H1 (cell line): ENCODE measurements at regions not wholly inside any gene's neighbourhood (a gene's known extent, or its start where the extent isn't known, plus 50 kb on each side); places are given as distances from the start of the nearest gene placed in this dataset.

Experiments used
- CTCF ChIA-PET: fragments of 300-600 bp; sonication (Branson Sonifier 250); formaldehyde crosslinking; loops from one replicate; lab custom pipeline; 2021; ENCODE audit not compliant: partially characterized antibody; lab: Charles Lee
- POLR2A ChIA-PET: fragments of 300-600 bp; sonication (Branson Sonifier 250); formaldehyde crosslinking; loops from one replicate; lab custom pipeline; 2021; ENCODE audit warnings: inconsistent platforms; ENCODE audit not compliant: partially characterized antibody; lab: Charles Lee
- DNase-seq, 2 experiments: peaks; one replicate each; pipeline versions ENCODE4 v3.0.0 to v3.0.0-alpha.2; 2010 to 2022; ENCODE audit warnings: low spot score in 2 of 2, low read depth in 1 of 2, mixed read lengths in 1 of 2
- FAIRE-seq: peaks from 2 replicates; lab custom pipeline; 2011; peaks lifted over from hg19 to GRCh38; lab: Jason Lieb, UNC
- H2AFZ ChIP-seq: 2 replicates; pipeline ENCODE4 v1.8.1; 2012; ENCODE audit warnings: low read length, inconsistent platforms
- H2AK5ac ChIP-seq: 2 replicates; pipeline ENCODE4 v1.6.1; 2013; ENCODE audit warnings: low read depth, low read length
- H2BK120ac ChIP-seq: replicated peaks from 2 replicates; pipeline ENCODE3; 2013; ENCODE audit warnings: low read depth, low read length, inconsistent platforms
- H2BK12ac ChIP-seq: 2 replicates; pipeline ENCODE4 v1.6.1; 2013; ENCODE audit warnings: low read depth, low read length
- H2BK15ac ChIP-seq: 2 replicates; pipeline ENCODE4 v1.6.1; 2013; ENCODE audit warnings: low read length
- H2BK20ac ChIP-seq: 2 replicates; pipeline ENCODE4 v1.6.1; 2013; ENCODE audit warnings: low read length
- H2BK5ac ChIP-seq: 2 replicates; pipeline ENCODE4 v1.6.1; 2013; ENCODE audit warnings: low read depth, low read length
- H3K14ac ChIP-seq: 2 replicates; pipeline ENCODE4 v1.6.1; 2013; ENCODE audit warnings: inconsistent platforms; ENCODE audit not compliant: insufficient read length
- H3K18ac ChIP-seq: 2 replicates; pipeline ENCODE4 v1.6.1; 2013; ENCODE audit warnings: low read length; ENCODE audit errors: extremely low read depth
- H3K23ac ChIP-seq: 2 replicates; pipeline ENCODE4 v1.6.1; 2013; ENCODE audit warnings: inconsistent platforms; ENCODE audit not compliant: insufficient read length
- H3K23me2 ChIP-seq: 2 replicates; pipeline ENCODE4 v1.6.1; 2013; ENCODE audit warnings: low read depth, low read length
- H3K27ac ChIP-seq: 2 replicates; pipeline ENCODE4 v1.6.1; 2011; ENCODE audit warnings: low read depth, low read length, inconsistent platforms
- H3K27me3 ChIP-seq, 4 experiments: replicated peaks in 1 of 4; 1 replicate in 1 of 4; 2 replicates in 3 of 4; pipeline versions ENCODE4 v1.6.1 to v1.8.1; 2011 to 2013; ENCODE audit warnings: low read length in 3 of 4, mild to moderate bottlenecking in 3 of 4, inconsistent platforms in 2 of 4, mixed read lengths in 2 of 4, moderate library complexity in 1 of 4; ENCODE audit not compliant: control insufficient read depth in 3 of 4, insufficient read depth in 3 of 4; ENCODE audit errors: extremely low read depth in 1 of 4
- H3K36me3 ChIP-seq, 4 experiments: 2 replicates each; pipeline versions ENCODE4 v1.6.1 to v1.8.1; 2011 to 2013; ENCODE audit warnings: mild to moderate bottlenecking in 4 of 4, low read length in 3 of 4, moderate library complexity in 2 of 4, control low read depth in 1 of 4, inconsistent platforms in 1 of 4; ENCODE audit not compliant: insufficient read depth in 4 of 4, control insufficient read depth in 2 of 4
- H3K4ac ChIP-seq: replicated peaks from 2 replicates; pipeline ENCODE3; 2013; ENCODE audit warnings: low read length, low read depth, mixed read lengths, inconsistent platforms; ENCODE audit not compliant: insufficient read length
- H3K4me1 ChIP-seq, 4 experiments: replicated peaks in 1 of 4; 1 replicate in 1 of 4; 2 replicates in 3 of 4; pipeline versions ENCODE4 v1.6.1 to v1.8.1; 2011 to 2013; ENCODE audit warnings: low read length in 3 of 4, inconsistent platforms in 2 of 4, mixed read lengths in 1 of 4; ENCODE audit not compliant: insufficient read depth in 4 of 4, control insufficient read depth in 3 of 4
- H3K4me2 ChIP-seq, 2 experiments: 2 replicates each; pipeline versions ENCODE4 v1.6.1 to v1.8.1; 2011 to 2013; ENCODE audit warnings: low read depth in 2 of 2, low read length in 2 of 2, control low read depth in 1 of 2, inconsistent platforms in 1 of 2, mild to moderate bottlenecking in 1 of 2; ENCODE audit not compliant: insufficient read depth in 1 of 2
- H3K4me3 ChIP-seq, 4 experiments: fragments of 200-600, 300-600 bp in 1 of 4; sonication (generic), shearing (Covaris generic), sonication (Bioruptor Twin) in 1 of 4; 2 replicates each; pipeline versions ENCODE4 v1.5.1 to v1.8.1; 2011 to 2016; ENCODE audit warnings: low read length in 4 of 4, low read depth in 3 of 4, control low read depth in 2 of 4, inconsistent platforms in 2 of 4, mild to moderate bottlenecking in 2 of 4, mixed read lengths in 1 of 4, moderate library complexity in 1 of 4; ENCODE audit not compliant: insufficient read depth in 2 of 4; ENCODE audit errors: extremely low read depth in 1 of 4
- H3K56ac ChIP-seq: replicated peaks from 2 replicates; pipeline ENCODE3; 2013; ENCODE audit warnings: low read depth, mild to moderate bottlenecking, mixed read lengths, low read length, inconsistent platforms; ENCODE audit not compliant: insufficient read length
- H3K79me1 ChIP-seq: 2 replicates; pipeline ENCODE4 v1.6.1; 2013; ENCODE audit warnings: low read depth, low read length, control low read depth
- H3K79me2 ChIP-seq, 2 experiments: 2 replicates each; pipeline versions ENCODE4 v1.6.1 to v1.8.1; 2012 to 2013; ENCODE audit warnings: low read length in 2 of 2, mild to moderate bottlenecking in 2 of 2, inconsistent platforms in 1 of 2; ENCODE audit not compliant: insufficient read depth in 2 of 2, control insufficient read depth in 1 of 2
- H3K9ac ChIP-seq, 4 experiments: replicated peaks in 1 of 4; 1 replicate in 1 of 4; 2 replicates in 3 of 4; pipeline versions ENCODE4 v1.6.1 to v1.8.1; 2011 to 2013; ENCODE audit warnings: low read depth in 3 of 4, low read length in 3 of 4, control low read depth in 2 of 4, mild to moderate bottlenecking in 2 of 4, moderate library complexity in 2 of 4, inconsistent platforms in 1 of 4; ENCODE audit errors: extremely low read depth in 1 of 4
- H3K9me3 ChIP-seq, 2 experiments: 2 replicates each; pipeline versions ENCODE4 v1.6.1 to v1.8.1; 2012 to 2013; ENCODE audit warnings: mild to moderate bottlenecking in 2 of 2, moderate library complexity in 2 of 2, control low read depth in 1 of 2, inconsistent platforms in 1 of 2, low read depth in 1 of 2, low read length in 1 of 2, mixed read lengths in 1 of 2; ENCODE audit not compliant: insufficient read depth in 2 of 2
- H4K20me1 ChIP-seq, 2 experiments: replicated peaks in 1 of 2; 2 replicates each; pipeline versions ENCODE3 to v1.8.1; 2011 to 2013; ENCODE audit warnings: inconsistent platforms in 2 of 2, low read length in 2 of 2, mild to moderate bottlenecking in 1 of 2; ENCODE audit not compliant: insufficient read depth in 2 of 2, control insufficient read depth in 1 of 2
- H4K5ac ChIP-seq: 2 replicates; pipeline ENCODE4 v1.6.1; 2013; ENCODE audit warnings: low read length, low read depth, mixed read lengths, inconsistent platforms; ENCODE audit not compliant: insufficient read length
- H4K8ac ChIP-seq: 2 replicates; pipeline ENCODE4 v1.8.0; 2013; ENCODE audit warnings: mild to moderate bottlenecking, moderate library complexity, low read length, inconsistent platforms; ENCODE audit not compliant: insufficient read depth; ENCODE audit errors: extremely low read depth
- H4K91ac ChIP-seq: replicated peaks from 2 replicates; pipeline ENCODE3; 2013; ENCODE audit warnings: low read length, mixed read lengths, inconsistent platforms; ENCODE audit not compliant: insufficient read length
- CBX8 ChIP-seq: fragments of 300-800, 300-1000 bp; sonication (generic); IDR thresholded peaks from 2 replicates; pipeline ENCODE4 v1.7.1; 2016; ENCODE audit warnings: low read depth, low read length, borderline replicate concordance
- HDAC6 ChIP-seq: IDR thresholded peaks from one replicate; pipeline ENCODE4 v1.7.1; 2012; ENCODE audit warnings: low read depth, mild to moderate bottlenecking, inconsistent platforms, low read length, moderate library complexity
- KDM5A ChIP-seq: fragments of 200-600 bp; IDR thresholded peaks from 2 replicates; pipeline ENCODE4 v1.7.1; 2012; ENCODE audit warnings: mild to moderate bottlenecking, low read length, inconsistent platforms, mixed read lengths
- RBBP5 ChIP-seq: IDR thresholded peaks from 2 replicates; pipeline ENCODE4 v1.7.1; 2012; ENCODE audit warnings: low read depth, mild to moderate bottlenecking, inconsistent platforms, low read length, moderate library complexity, borderline replicate concordance
- SIN3A ChIP-seq, 2 experiments: IDR thresholded peaks in 1 of 2; conservative IDR thresholded peaks in 1 of 2; 2 replicates each; pipeline ENCODE4 v1.6.1; 2011 to 2012; ENCODE audit warnings: low read length in 2 of 2, improper control_type of control experiment in 1 of 2, low read depth in 1 of 2, mild to moderate bottlenecking in 1 of 2
- TBP ChIP-seq: IDR thresholded peaks from 2 replicates; pipeline ENCODE4 v1.6.1; 2011; ENCODE audit warnings: low read depth, low read length, improper control_type of control experiment
- TF ChIP-seq, protein P1 (sequence below): IDR thresholded peaks from 2 replicates; pipeline ENCODE4 v1.6.1; 2012; ENCODE audit warnings: inconsistent platforms
- TF ChIP-seq, protein P2 (sequence below), 3 experiments: IDR thresholded peaks; 1 replicate in 2 of 3; 2 replicates in 1 of 3; pipeline versions ENCODE4 v1.5.1 to v1.6.1; 2011; ENCODE audit warnings: low read length in 3 of 3, mild to moderate bottlenecking in 3 of 3, inconsistent platforms in 2 of 3, low read depth in 1 of 3, moderate library complexity in 1 of 3; ENCODE audit not compliant: insufficient read depth in 1 of 3; ENCODE audit errors: control extremely low read depth in 1 of 3

DNA sequence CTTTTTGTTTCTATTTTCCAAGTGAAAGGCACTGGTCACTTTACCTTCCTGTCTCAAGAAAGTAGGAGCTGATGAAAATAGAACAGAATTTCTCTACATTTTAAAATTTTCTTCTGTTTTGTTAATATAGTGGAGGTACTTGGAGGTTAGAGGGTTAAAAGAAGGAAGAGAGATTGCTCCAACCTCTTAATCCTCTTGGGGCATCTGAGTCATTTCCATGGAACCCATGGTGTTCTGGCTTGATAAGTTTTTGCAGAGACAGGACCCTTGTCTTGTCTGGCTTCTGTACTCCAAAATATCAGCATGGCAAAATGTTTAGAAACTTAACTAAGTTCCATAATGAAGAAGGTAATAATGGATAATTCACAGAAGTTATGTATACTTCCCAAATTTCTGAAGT, 727.2 kb downstream of the C4orf33 start:
- Histone ChIP-seq H3K4me1 (no peaks in the 10 kb centered on the region), H3K4me3 (no peak overlapping the region), H3K23me2 (no peaks in the 10 kb centered on the region), H3K4ac (no peak overlapping the region), H3K9me3 (no peaks in the 10 kb centered on the region), H3K56ac (no peak overlapping the region), H2BK120ac (no peak overlapping the region), H3K14ac (no peak overlapping the region), H4K91ac (no peak overlapping the region), H4K20me1 (no peaks in the 10 kb centered on the region), H3K18ac (no peak overlapping the region), H3K79me1 (no peaks in the 10 kb centered on the region), H2AK5ac (no peak overlapping the region), H3K23ac (no peak overlapping the region), H3K79me2 (no peaks in the 10 kb centered on the region), H3K27ac (no peak overlapping the region), H2BK5ac (no peak overlapping the region), H3K36me3 (no peaks in the 10 kb centered on the region), H2AFZ (no peak overlapping the region), H2BK12ac (no peak overlapping the region), H3K27me3 (no peaks in the 10 kb centered on the region), H4K5ac (no peak overlapping the region), H2BK15ac (no peak overlapping the region), H3K4me2 (no peak overlapping the region), H4K8ac (no peak overlapping the region), H3K9ac (no peak overlapping the region), H2BK20ac (no peak overlapping the region)
- ChIA-PET POLR2A (no interaction called here), CTCF (interaction anchor here (0.6 to 1.1 kb wide), 2 partner anchors 13 to 344 kb away, joined by 3 read pairs; no protein-coding TSS in a partner anchor)
- no peak for FAIRE-seq
- DNase-seq, result no peak
- TF ChIP-seq, protein P1, sequence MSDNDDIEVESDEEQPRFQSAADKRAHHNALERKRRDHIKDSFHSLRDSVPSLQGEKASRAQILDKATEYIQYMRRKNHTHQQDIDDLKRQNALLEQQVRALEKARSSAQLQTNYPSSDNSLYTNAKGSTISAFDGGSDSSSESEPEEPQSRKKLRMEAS, result no peak
- TF ChIP-seq KDM5A (no peak), RBBP5 (no peak), TBP (no peak), HDAC6 (no peak), CBX8 (no peak), SIN3A (conservative IDR thresholded peaks at IDR 0.05 in 1 of 2, IDR thresholded peaks at IDR 0.05 in 1 of 2; ENCODE audit: low read depth in 1 of 2, low read length in 2 of 2) (no peak)
- TF ChIP-seq, protein P2, sequence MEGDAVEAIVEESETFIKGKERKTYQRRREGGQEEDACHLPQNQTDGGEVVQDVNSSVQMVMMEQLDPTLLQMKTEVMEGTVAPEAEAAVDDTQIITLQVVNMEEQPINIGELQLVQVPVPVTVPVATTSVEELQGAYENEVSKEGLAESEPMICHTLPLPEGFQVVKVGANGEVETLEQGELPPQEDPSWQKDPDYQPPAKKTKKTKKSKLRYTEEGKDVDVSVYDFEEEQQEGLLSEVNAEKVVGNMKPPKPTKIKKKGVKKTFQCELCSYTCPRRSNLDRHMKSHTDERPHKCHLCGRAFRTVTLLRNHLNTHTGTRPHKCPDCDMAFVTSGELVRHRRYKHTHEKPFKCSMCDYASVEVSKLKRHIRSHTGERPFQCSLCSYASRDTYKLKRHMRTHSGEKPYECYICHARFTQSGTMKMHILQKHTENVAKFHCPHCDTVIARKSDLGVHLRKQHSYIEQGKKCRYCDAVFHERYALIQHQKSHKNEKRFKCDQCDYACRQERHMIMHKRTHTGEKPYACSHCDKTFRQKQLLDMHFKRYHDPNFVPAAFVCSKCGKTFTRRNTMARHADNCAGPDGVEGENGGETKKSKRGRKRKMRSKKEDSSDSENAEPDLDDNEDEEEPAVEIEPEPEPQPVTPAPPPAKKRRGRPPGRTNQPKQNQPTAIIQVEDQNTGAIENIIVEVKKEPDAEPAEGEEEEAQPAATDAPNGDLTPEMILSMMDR (IDR thresholded peaks at IDR 0.05; ENCODE audit: control extremely low read depth in 1 of 3, insufficient read depth in 1 of 3, low read depth in 1 of 3, low read length in 3 of 3), result no peak
